ENCODE measurements at regions not wholly inside any gene's neighbourhood (a gene's known extent, or its start where the extent isn't known, plus 50 kb on each side); places are given as distances from the start of the nearest gene placed in this dataset.

DNA sequence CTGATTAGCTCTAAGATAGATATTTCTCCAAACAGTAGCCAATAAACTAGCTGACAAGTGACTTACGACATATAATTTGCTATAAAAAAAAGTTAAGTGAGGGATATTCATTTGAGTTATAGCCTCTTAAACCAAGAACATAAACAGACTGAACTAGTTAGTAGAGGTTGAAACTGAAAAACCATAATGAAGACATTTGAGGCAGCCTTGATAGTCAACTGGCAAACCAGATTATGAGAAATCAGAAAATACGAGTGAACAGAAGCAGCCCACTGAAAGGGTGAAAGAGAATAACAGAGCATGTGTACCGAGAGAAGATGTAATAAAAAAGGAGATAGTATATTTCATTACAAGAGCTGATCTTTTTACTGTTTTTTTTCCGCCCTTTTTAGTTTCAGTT lies 698.1 kb upstream of the SETBP1 start:
- TF ChIP-seq, protein P1, sequence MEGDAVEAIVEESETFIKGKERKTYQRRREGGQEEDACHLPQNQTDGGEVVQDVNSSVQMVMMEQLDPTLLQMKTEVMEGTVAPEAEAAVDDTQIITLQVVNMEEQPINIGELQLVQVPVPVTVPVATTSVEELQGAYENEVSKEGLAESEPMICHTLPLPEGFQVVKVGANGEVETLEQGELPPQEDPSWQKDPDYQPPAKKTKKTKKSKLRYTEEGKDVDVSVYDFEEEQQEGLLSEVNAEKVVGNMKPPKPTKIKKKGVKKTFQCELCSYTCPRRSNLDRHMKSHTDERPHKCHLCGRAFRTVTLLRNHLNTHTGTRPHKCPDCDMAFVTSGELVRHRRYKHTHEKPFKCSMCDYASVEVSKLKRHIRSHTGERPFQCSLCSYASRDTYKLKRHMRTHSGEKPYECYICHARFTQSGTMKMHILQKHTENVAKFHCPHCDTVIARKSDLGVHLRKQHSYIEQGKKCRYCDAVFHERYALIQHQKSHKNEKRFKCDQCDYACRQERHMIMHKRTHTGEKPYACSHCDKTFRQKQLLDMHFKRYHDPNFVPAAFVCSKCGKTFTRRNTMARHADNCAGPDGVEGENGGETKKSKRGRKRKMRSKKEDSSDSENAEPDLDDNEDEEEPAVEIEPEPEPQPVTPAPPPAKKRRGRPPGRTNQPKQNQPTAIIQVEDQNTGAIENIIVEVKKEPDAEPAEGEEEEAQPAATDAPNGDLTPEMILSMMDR (IDR thresholded peaks at IDR 0.05) = no peak
- no peak for TF ChIP-seq EZH2 (IDR thresholded peaks at IDR 0.05)
- TF ChIP-seq EZH2phosphoT487 (IDR thresholded peaks at IDR 0.05) = no peak

Data from neural progenitor cell (in vitro differentiated cells).